ENCODE measurements at regions not wholly inside any gene's neighbourhood (a gene's known extent, or its start where the extent isn't known, plus 50 kb on each side); places are given as distances from the start of the nearest gene placed in this dataset.
A peak's percentile ranks its signal among the peaks of the same experiment; 100 is the strongest.

DNA sequence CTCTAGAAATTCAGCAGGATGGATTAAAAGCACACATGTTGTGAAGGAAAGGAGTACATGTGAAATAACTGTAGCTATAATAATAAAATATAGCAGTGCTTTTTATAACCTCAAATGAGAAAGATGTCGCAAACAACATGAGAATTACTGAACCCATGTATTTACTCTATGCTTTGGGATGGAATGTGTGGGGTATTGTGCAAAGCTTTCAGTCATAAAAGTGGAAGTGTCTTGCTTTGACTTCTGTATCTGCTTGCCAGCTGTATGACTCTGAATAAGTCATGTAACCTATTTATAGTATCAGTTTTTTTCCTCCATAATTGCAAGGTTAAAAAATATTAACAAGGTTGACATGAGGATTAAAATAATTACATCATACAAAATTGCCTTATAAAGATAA lies 519.3 kb upstream of the CADM2 start:
- no peak for DNase-seq

DNA sequence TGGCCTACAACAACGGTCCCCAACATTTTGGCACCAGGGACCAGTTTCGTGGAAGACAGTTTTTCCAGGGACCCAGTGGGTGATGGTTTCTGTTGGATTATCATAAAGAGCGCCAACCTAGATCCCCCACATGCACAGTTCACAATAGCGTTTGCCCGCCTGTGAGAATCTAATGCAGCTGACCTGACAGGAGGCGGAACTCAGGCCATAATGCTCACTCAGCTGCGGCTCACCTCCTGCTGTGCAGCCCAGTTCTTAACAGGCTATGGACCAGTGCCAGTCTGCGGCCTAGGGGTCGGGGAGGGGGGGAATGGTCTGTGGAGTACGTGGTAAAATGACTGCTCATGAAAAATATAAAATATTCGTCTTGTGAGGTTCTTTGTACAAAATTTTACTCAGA lies 518.5 kb upstream of the CADM2 start:
- peak; percentile 38 for DNase-seq

DNA sequence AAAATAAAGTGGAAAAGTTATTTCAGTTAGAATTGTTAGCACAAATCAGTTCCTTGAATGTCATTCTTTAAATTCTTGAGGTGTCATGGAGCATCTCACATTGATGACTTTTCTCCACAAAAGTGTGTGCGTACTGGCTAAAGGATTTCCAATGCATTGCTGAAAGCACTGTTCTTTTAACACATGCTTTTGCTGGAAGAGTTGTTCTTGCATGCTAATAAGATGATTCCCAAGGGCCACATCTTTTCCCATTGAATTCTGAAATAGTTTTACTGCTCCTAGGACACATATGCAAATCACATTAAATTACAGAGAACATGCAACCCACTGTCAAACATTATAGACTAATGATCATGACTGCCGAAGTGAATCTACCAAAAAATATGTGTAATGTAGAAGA lies 516.3 kb upstream of the CADM2 start:
- DNase-seq: no peak

DNA sequence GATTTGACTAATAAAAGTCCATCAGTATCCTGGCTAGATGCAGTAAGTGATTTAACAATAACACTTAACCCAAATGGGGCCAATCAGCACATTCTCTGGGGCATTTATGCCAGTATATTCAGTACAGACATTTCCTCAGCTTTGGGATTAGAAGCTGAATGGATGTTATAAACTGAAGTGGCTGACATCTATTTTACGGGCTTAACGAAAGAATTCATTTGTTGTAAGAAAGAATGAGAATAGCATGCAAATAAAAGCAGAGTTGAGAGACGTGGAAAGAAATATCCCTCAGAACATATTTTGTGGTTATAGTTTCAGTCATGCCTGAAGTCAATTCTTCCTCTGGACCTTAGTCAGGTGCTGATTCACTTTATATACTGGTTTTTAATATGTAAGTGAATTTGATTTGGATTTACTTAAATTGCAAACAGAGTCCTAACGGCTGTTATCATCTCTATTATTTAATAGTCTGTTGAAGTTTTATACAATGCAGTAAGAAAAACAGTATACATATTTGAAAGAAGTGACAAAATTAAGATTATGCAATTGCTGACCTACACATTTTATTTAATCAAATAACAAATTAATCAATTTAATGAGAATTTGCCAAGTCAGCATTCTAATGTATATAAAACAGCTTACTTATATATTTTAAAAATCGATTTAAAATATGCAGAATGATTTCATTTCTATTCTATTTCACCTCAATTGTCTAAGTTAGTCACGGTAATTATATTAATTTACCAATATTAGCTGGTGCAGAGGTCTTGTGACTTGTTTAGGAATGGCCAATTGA lies 513.9 kb upstream of the CADM2 start:
- no peak for DNase-seq

GRCh38 chr3:84487296-84487695 lies 471.5 kb upstream of the CADM2 start:
- DNase-seq: no peak

DNA sequence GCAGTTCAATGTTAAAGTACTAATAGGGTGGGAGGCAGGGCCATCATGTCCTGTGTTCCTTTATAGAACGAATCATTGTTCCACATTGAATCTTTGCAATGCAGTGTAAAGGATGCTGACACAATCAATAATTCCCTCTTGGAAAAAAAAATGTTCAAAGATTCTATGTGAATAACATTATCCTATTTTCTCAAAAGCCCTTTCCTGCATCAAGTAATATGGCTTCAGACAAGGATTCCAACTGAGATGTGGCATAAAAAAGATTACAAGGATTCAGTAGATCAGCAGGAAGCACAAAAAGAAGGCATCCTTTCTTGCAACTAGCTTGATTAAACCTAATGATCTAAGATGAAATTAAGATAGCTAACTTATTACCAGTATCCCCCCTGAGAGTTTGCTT lies 454.0 kb upstream of the CADM2 start:
- no peak for DNase-seq

- DNase-seq: no peak
Observed at GRCh38 chr3:84510007-84510406, 448.8 kb upstream of the CADM2 start.

DNA sequence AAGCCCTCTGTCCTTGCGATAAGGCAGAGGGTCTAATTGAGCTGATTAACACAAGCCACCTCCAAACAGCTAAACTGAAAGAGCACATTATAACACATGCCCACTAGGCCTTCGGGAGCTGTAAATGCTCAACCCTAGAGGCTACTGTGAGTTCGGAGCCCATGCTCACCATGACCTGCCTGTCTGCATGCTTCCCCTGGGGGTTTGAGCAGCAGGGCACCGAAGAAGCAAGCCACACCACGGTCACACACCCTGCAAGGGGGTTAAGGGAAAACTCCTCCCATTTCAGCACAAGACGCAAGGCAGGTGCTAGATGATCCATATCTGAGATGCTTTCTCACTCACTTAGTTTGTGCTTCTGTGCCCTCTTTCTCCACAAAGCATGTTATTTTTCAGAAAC lies 435.9 kb upstream of the CADM2 start:
- DNase-seq: no peak

DNA sequence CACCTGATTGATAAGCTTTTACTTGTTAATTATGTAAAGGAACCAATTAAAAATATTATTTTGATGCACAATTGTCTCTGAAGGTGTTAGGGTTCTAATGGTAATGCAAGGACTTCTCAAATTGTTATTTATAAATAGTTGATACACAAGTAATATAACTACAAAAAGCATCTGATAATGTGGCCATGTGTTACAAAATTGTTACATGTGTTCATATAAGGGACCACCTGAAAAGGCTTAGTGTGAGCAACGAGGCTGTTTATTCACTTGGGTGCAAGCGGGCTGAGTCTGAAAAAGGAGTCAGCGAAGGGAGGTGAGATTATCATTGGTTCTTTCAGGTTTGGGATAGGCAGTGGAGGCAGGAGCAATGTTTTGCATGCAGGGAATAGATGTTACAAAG lies 421.9 kb upstream of the CADM2 start:
- no peak for DNase-seq

GRCh38 chr3:84538597-84538996 lies 420.2 kb upstream of the CADM2 start:
- no peak for DNase-seq

DNA sequence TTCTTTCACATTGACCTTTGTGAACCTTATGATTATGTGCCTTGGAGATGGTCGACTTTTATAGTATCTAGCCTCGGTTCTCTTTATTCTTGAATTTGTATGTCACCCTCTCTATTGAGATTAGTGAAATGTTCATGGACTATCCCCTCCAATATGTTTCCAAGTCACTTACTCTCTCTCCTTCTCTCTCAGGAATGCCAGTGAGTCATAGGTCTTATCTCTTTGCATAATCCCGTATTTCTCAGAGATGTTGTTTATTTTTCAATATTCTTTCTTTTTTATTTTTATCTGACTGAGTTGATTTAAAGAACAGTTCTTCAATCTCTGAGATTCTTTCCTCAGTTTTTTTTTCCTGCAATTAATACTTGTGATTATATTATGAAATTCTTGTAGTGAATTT lies 411.6 kb upstream of the CADM2 start:
- no peak for DNase-seq

DNA sequence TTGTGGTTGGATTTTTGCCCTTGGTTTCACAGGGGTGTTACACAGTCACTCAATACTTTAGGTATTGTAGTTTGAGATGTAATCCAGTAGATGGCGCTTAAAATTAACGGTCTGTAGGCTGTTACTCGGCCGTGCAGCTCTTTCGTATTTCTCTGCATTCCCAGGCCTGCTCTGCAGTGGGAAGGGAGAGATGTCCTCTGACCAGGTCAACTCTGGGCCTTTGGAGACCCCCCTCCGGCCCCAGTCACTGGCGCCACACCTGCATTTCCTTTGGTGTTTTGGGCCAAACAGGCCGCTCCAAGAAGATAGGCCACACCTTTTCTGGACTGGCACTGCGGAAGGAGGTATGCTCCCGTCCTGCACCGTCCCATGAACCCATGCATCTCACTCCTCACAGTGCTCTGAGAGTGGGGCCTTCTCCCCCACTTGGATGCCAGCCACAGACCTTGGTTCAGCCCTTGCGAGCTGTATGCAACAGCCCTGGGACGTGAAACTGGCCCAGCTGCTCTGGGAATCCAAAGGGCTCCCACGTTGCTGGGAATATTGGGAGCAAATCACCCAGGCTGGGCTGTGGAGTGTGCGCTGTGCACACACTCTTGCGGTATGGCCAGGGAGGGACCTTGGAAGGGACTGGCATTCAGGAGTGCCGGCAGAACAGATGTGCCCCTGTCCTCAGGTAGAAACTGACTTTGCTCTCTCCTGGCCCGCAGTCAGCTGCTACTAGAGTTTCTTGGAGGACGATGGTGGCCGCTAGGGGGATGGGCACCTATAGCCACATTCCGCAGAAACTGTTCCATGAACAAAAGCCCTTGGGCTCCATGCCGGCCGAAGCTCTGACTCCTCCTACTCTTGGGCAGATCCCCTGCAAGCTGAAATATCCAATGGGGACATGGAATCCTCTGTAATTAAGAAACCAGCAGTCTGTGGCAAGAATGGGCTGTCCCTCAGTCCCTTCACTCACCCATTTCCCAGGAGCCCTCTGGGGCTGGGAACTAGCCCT lies 410.5 kb upstream of the CADM2 start:
- DNase-seq: peak; percentile 48

GRCh38 chr3:84555629-84556028 lies 403.2 kb upstream of the CADM2 start:
- no peak for DNase-seq

DNA sequence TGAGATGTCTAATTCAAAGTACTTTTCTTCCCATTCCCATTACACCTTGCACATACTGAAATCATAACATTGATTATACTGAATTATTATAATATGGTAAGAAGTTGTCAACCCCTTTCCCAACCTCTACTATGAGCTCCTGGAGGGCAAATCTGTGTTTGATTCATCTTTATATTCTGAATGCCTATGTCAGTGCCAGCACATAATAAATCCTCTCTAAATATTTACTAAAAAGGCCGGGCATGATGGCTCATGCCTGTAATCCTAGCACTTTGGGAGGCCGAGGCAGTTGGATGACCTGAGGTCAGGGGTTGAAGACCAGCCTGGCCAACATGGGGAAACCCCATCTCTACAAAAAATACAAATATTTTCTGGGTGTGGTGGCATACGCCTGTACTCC lies 392.5 kb upstream of the CADM2 start:
- no peak for DNase-seq

DNA sequence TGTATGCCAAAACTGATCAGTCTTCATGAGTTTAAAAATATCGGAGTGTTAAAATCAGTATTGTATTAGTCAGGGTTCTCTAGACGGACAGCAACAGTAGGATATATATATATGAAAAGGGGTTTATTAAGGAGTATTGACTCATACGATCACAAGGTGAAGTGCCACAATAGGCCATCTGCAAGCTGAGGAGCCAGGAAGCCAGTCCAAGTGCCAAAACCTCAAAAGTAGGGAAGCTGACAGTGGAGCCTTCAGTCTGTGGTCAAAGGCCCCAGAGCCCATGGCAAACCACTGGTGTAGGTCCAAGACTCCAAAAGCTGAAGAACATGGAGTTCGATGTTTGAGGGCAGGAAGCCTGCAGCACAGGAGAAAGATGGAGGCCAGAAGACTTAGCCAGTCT lies 391.0 kb upstream of the CADM2 start:
- DNase-seq: no peak

GRCh38 chr3:84573962-84574361 lies 384.8 kb upstream of the CADM2 start:
- DNase-seq: no peak

DNA sequence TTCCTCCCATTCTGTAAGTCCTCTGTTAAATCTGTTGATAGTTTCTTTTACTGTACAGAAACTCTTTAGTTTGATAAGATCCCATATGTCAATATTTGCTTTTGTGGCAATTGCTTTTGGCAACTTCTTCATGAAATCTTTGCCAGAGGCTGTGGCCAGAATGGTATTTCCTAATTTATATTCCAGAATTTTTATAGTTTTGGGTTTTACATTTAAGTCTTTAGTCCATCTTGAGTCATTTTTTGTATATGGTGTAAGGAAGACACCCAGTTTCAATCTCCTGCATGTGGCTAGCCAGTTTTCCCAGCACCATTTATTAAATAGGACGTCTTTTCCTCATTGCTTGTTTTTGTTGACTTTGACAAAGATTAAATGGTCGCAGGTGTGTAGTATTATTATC lies 372.4 kb upstream of the CADM2 start:
- no peak for DNase-seq

- peak; percentile 76 for DNase-seq
Observed at GRCh38 chr3:84600703-84601225, 358.0 kb upstream of the CADM2 start.

DNA sequence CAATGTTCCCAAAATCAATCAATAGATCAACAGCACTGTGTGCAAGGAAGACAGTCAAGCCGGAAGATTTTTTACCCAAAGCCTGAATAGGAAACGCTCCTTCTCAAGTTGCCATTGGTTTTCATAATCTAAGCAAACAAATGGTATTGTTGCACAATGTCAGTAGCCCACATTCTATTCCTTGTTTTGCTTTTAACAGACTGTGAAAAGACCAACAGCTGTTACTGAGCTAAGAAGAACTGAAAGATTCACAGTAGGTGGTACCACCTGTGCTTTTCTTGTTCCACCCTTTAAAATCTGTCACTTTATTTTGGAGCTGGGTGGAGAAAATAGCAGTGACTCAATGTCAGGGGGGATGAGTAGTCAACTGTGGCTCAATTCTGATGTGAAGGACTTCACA lies 357.5 kb upstream of the CADM2 start:
- peak; percentile 96 for DNase-seq

DNA sequence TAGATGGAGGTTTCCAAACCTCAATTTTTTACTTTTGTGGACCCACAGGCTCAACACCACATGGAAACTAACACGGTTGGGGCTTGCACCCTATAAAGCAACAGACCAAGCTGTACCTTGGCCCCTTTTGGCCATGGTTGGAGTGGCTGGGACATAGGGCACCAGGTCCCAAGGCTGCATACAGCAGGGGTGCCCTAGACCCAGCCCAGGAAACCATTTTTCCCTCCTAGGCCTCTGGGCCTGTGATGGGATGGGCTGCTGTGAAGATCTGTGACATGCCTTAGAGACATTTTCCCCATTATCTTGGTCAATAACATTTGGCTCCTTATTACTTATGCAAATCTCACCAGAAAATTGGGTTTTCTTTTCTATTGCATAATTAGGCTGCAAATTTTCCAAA lies 337.0 kb upstream of the CADM2 start:
- no peak for DNase-seq

DNA sequence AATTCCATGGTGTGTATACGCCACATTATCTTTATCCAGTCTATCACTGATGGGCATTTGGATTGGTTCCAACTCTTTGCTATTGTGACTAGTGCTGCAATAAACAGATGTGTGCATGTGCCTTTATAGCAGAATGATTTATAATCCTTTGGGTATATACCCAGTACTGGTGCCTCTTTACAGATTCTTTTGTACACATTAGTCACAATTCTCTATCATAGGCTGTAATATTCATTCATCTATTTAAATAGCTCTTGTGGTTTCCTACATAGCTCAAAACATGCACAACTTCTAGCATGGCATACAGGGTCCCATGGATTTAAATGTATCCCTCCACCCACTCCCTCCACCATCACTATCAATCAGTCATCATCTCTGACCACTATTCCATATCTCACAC lies 324.1 kb upstream of the CADM2 start:
- no peak for DNase-seq

DNA sequence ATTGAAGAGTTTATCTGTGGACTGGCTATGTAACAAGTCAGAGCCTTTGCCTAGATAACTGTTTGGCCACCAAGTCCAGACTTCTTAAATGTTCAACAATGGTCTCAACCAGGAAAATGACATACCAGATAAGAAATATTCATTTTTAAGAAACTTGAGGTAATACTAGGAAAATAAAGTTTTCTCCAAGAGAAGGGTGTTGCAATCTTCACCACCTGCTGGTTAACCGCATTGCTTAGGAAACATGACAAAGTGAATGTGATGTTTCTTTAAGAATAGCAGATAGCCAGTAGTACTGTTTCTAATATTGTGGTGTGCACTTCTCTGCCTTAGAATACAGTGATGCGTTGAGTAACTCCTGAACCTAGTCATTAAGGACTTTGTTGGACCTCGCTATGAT lies 321.5 kb upstream of the CADM2 start:
- DNase-seq: no peak

DNA sequence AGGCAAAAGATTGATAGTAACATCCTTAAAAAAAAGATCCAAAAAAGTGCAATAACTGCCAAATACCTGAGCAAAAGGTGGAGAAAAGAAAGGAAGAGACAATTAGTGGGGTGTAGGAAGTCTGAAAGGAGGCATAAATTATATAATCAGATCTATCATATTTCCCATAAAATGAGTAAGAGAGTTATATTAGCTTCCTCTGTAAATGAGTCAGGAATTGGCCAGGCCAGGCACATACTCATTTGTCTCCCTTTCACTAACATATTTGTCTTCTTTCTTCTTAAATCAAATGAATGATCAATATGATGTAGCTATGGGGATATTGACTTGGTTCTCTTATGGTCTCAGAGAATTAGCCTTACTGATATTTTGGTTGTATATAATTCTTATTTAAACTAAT lies 292.3 kb upstream of the CADM2 start:
- no peak for DNase-seq

GRCh38 chr3:84679211-84679610 lies 279.6 kb upstream of the CADM2 start:
- DNase-seq: no peak

Data from NCI-H69 (cell line).